ENCODE measurements at regions not wholly inside any gene's neighbourhood (a gene's known extent, or its start where the extent isn't known, plus 50 kb on each side); places are given as distances from the start of the nearest gene placed in this dataset.

GRCh38 chr2:47638430-47638829 lies 67.6 kb upstream of the KCNK12 start:
- no peaks in the 10 kb centered on the region for H3F3A ChIP-seq (ENCODE audit: low read length, unreplicated experiment)
- DNase-seq (no peak), ATAC-seq (no peak)
- H3K9me3 ChIP-seq (ENCODE audit: low read length), result no peaks in the 10 kb centered on the region
- TF ChIP-seq EZH2 (IDR thresholded peaks at IDR 0.05; ENCODE audit: low read length, unreplicated experiment), result no peak
- no peak overlapping the region for H3K27ac ChIP-seq (ENCODE audit: low read length)
- H3K36me3 ChIP-seq (ENCODE audit: low read depth, low read length), result no peaks in the 10 kb centered on the region
- H3K9ac ChIP-seq (ENCODE audit: low read length), result no peak overlapping the region
- no peaks in the 10 kb centered on the region for H3K9me2 ChIP-seq (replicated peaks; ENCODE audit: low read length)
- no peak overlapping the region for H3K4me3 ChIP-seq (ENCODE audit: low read length)
- POLR2A ChIA-PET (ENCODE audit: unreplicated experiment), result no interaction called here
- no peaks in the 10 kb centered on the region for H4K20me1 ChIP-seq (ENCODE audit: low read length)
- no peaks in the 10 kb centered on the region for H3K27me3 ChIP-seq (ENCODE audit: low read length)
- CTCF ChIA-PET, result no interaction called here
- H3K4me2 ChIP-seq (ENCODE audit: low read length), result no peak overlapping the region
- H3K79me2 ChIP-seq (ENCODE audit: low read length), result no peaks in the 10 kb centered on the region
- peaks cover 10% of the 10 kb centered on the region for H3K4me1 ChIP-seq (ENCODE audit: insufficient read depth, low read length)
- intact Hi-C loops (cut with micrococcal nuclease), result no loop called here
- BruUV-seq (replicated peaks), result no TSS peak
- no peak overlapping the region for H2AFZ ChIP-seq (ENCODE audit: low read length)

- TF ChIP-seq EZH2phosphoT487 (IDR thresholded peaks at IDR 0.05; ENCODE audit: borderline replicate concordance, low read length) (no peak), CTCF (conservative IDR thresholded peaks at IDR 0.05; ENCODE audit: low read depth, low read length) (no peak), EZH2 (IDR thresholded peaks at IDR 0.05; ENCODE audit: low read length, unreplicated experiment) (no peak)
- no TSS peak for BruUV-seq (replicated peaks)
- ATAC-seq, result no peak
Observed at GRCh38 chr2:47636596-47637264, 65.9 kb upstream of the KCNK12 start.

GRCh38 chr2:47636176-47636575 lies 65.4 kb upstream of the KCNK12 start:
- POLR2A ChIA-PET (ENCODE audit: unreplicated experiment), result no interaction called here
- no peak overlapping the region for H3K4me2 ChIP-seq (ENCODE audit: low read length)
- no peak overlapping the region for H3K27ac ChIP-seq (ENCODE audit: low read length)
- H3K36me3 ChIP-seq (ENCODE audit: low read depth, low read length), result no peaks in the 10 kb centered on the region
- CTCF ChIA-PET, result no interaction called here
- no TSS peak for BruUV-seq (replicated peaks)
- DNase-seq (no peak), ATAC-seq (no peak)
- H3K27me3 ChIP-seq (ENCODE audit: low read length), result no peaks in the 10 kb centered on the region
- no peaks in the 10 kb centered on the region for H3K9me3 ChIP-seq (ENCODE audit: low read length)
- no peak overlapping the region for H2AFZ ChIP-seq (ENCODE audit: low read length)
- intact Hi-C loops (cut with micrococcal nuclease), result no loop called here
- H3F3A ChIP-seq (ENCODE audit: low read length, unreplicated experiment), result no peaks in the 10 kb centered on the region
- H3K79me2 ChIP-seq (ENCODE audit: low read length), result no peaks in the 10 kb centered on the region
- TF ChIP-seq EZH2phosphoT487 (IDR thresholded peaks at IDR 0.05; ENCODE audit: borderline replicate concordance, low read length), result no peak
- TF ChIP-seq CTCF (conservative IDR thresholded peaks at IDR 0.05; ENCODE audit: low read depth, low read length), result no peak
- TF ChIP-seq EZH2 (IDR thresholded peaks at IDR 0.05; ENCODE audit: low read length, unreplicated experiment), result no peak
- H3K4me1 ChIP-seq (ENCODE audit: insufficient read depth, low read length), result peaks cover 16% of the 10 kb centered on the region
- no peaks in the 10 kb centered on the region for H4K20me1 ChIP-seq (ENCODE audit: low read length)
- no peak overlapping the region for H3K4me3 ChIP-seq (ENCODE audit: low read length)
- no peak overlapping the region for H3K9ac ChIP-seq (ENCODE audit: low read length)
- H3K9me2 ChIP-seq (replicated peaks; ENCODE audit: low read length), result no peaks in the 10 kb centered on the region

More at GRCh38 chr2:47636596-47637264, 65.9 kb upstream of the KCNK12 start:
- Histone ChIP-seq H3K4me2 (ENCODE audit: low read length) (no peak overlapping the region), H3F3A (ENCODE audit: low read length, unreplicated experiment) (no peaks in the 10 kb centered on the region), H3K4me3 (ENCODE audit: low read length) (no peak overlapping the region), H3K79me2 (ENCODE audit: low read length) (no peaks in the 10 kb centered on the region), H3K9me3 (ENCODE audit: low read length) (no peaks in the 10 kb centered on the region), H3K27me3 (ENCODE audit: low read length) (no peaks in the 10 kb centered on the region), H2AFZ (ENCODE audit: low read length) (no peak overlapping the region), H3K27ac (ENCODE audit: low read length) (no peak overlapping the region), H3K9me2 (replicated peaks; ENCODE audit: low read length) (no peaks in the 10 kb centered on the region), H4K20me1 (ENCODE audit: low read length) (no peaks in the 10 kb centered on the region), H3K9ac (ENCODE audit: low read length) (no peak overlapping the region), H3K4me1 (ENCODE audit: insufficient read depth, low read length) (peaks cover 16% of the 10 kb centered on the region), H3K36me3 (ENCODE audit: low read depth, low read length) (no peaks in the 10 kb centered on the region)
- CTCF ChIA-PET, result no interaction called here
- DNase-seq, result no peak
- POLR2A ChIA-PET (ENCODE audit: unreplicated experiment), result no interaction called here
- intact Hi-C loops (cut with micrococcal nuclease), result no loop called here

Data from PC-3 (cell line).